ENCODE measurements at regions not wholly inside any gene's neighbourhood (a gene's known extent, or its start where the extent isn't known, plus 50 kb on each side); places are given as distances from the start of the nearest gene placed in this dataset.
A peak's percentile ranks its signal among the peaks of the same experiment; 100 is the strongest.
"Not testable (repeated sequence)": the region's sequence is repeated elsewhere in the genome, so short reads cannot be mapped to it uniquely, and the experiment has no call there.

DNA sequence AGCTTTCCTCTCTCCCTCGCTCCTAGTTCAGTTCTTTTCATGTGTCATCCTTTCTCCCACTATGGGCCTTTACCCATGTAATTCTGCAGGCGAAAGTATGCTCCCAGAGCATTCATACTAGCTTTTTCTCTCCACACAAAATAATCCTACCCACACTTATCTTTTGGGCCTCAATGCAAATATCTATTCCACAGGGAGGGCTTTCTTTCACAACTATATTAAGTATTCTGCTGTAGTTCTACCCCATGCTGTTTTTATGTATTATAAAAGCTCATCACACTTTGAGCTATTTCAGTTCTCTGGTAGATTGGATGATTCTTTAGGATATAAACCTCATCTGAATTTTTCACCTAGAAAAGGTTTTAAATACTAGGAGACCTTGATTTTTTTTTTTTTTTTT is 774.6 kb upstream of the CRIM1 start:
- H3K36me3 ChIP-seq (ENCODE audit: insufficient read depth, low read length, poor library complexity, severe bottlenecking): no peaks in the 10 kb centered on the region
- ChIA-PET CTCF (no interaction called here), POLR2A (ENCODE audit: low non-redundant PET) (no interaction called here)
- BruUV-seq (replicated peaks): no TSS peak
- intact Hi-C loops (cut with micrococcal nuclease; ENCODE audit: unreplicated experiment): no loop called here
- H3K27ac ChIP-seq (ENCODE audit: low read depth, low read length, poor library complexity, severe bottlenecking): no peak overlapping the region
- no peak overlapping the region for H3K4me3 ChIP-seq (ENCODE audit: low read depth, low read length, poor library complexity, severe bottlenecking)
- H3K9me3 ChIP-seq (ENCODE audit: low read depth, low read length, poor library complexity, severe bottlenecking): peaks cover 14% of the 10 kb centered on the region
- H3K27me3 ChIP-seq (replicated peaks; ENCODE audit: insufficient read depth, low read depth, low read length, poor library complexity): no peaks in the 10 kb centered on the region
- no peak for TF ChIP-seq EZH2 (IDR thresholded peaks at IDR 0.05; ENCODE audit: borderline replicate concordance, low read depth, low read length, poor library complexity, severe bottlenecking)
- TF ChIP-seq, protein P1, sequence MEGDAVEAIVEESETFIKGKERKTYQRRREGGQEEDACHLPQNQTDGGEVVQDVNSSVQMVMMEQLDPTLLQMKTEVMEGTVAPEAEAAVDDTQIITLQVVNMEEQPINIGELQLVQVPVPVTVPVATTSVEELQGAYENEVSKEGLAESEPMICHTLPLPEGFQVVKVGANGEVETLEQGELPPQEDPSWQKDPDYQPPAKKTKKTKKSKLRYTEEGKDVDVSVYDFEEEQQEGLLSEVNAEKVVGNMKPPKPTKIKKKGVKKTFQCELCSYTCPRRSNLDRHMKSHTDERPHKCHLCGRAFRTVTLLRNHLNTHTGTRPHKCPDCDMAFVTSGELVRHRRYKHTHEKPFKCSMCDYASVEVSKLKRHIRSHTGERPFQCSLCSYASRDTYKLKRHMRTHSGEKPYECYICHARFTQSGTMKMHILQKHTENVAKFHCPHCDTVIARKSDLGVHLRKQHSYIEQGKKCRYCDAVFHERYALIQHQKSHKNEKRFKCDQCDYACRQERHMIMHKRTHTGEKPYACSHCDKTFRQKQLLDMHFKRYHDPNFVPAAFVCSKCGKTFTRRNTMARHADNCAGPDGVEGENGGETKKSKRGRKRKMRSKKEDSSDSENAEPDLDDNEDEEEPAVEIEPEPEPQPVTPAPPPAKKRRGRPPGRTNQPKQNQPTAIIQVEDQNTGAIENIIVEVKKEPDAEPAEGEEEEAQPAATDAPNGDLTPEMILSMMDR (conservative IDR thresholded peaks at IDR 0.05; ENCODE audit: low read depth, low read length): no peak
- H3K4me1 ChIP-seq (ENCODE audit: insufficient read depth, low read length, poor library complexity, severe bottlenecking): no peaks in the 10 kb centered on the region
- DNase-seq (ENCODE audit: low spot score): peak; percentile 73

- DNase-seq (ENCODE audit: low spot score); H3K27ac ChIP-seq (ENCODE audit: low read depth, low read length, poor library complexity, severe bottlenecking); H3K4me3 ChIP-seq (ENCODE audit: low read depth, low read length, poor library complexity, severe bottlenecking); H3K27me3 ChIP-seq (replicated peaks; ENCODE audit: insufficient read depth, low read depth, low read length, poor library complexity); intact Hi-C loops (cut with micrococcal nuclease; ENCODE audit: unreplicated experiment); CTCF ChIA-PET; H3K36me3 ChIP-seq (ENCODE audit: insufficient read depth, low read length, poor library complexity, severe bottlenecking); BruUV-seq (replicated peaks); H3K4me1 ChIP-seq (ENCODE audit: insufficient read depth, low read length, poor library complexity, severe bottlenecking); H3K9me3 ChIP-seq (ENCODE audit: low read depth, low read length, poor library complexity, severe bottlenecking); POLR2A ChIA-PET (ENCODE audit: low non-redundant PET): not testable (repeated sequence)
These were observed 787.0 kb upstream of the CRIM1 start for GRCh38 chr2:35568574-35568973.

DNA sequence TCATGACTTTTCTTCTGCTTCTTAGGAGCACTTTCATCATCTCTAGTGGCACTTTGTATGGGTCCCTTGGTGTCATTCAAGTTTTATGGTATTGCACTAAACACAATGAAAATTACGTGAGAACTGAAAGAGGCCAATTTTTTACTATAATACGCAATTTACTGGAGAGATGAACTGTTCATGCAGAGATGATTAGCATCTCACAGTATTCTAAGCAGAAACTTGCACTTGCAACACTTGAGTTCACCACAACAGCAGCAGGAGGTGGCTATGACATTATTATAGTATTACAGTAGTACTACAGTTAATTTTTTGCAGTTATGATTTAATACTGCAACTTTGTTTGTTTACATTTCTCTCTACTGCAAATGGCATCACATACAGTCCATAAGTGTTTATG is 793.1 kb upstream of the CRIM1 start:
- no TSS peak for BruUV-seq (replicated peaks)
- no peaks in the 10 kb centered on the region for H3K4me1 ChIP-seq (ENCODE audit: insufficient read depth, low read length, poor library complexity, severe bottlenecking)
- no peaks in the 10 kb centered on the region for H3K9me3 ChIP-seq (ENCODE audit: low read depth, low read length, poor library complexity, severe bottlenecking)
- intact Hi-C loops (cut with micrococcal nuclease; ENCODE audit: unreplicated experiment): no loop called here
- no peaks in the 10 kb centered on the region for H3K27me3 ChIP-seq (replicated peaks; ENCODE audit: insufficient read depth, low read depth, low read length, poor library complexity)
- ChIA-PET CTCF (no interaction called here), POLR2A (ENCODE audit: low non-redundant PET) (no interaction called here)
- H3K4me3 ChIP-seq (ENCODE audit: low read depth, low read length, poor library complexity, severe bottlenecking): no peak overlapping the region
- no peak overlapping the region for H3K27ac ChIP-seq (ENCODE audit: low read depth, low read length, poor library complexity, severe bottlenecking)
- DNase-seq (ENCODE audit: low spot score): peak; percentile 14
- no peaks in the 10 kb centered on the region for H3K36me3 ChIP-seq (ENCODE audit: insufficient read depth, low read length, poor library complexity, severe bottlenecking)
- no peak for TF ChIP-seq EZH2 (IDR thresholded peaks at IDR 0.05; ENCODE audit: borderline replicate concordance, low read depth, low read length, poor library complexity, severe bottlenecking)
- TF ChIP-seq, protein P1 (conservative IDR thresholded peaks at IDR 0.05; ENCODE audit: low read depth, low read length): no peak

- Histone ChIP-seq H3K27me3 (replicated peaks; ENCODE audit: insufficient read depth, low read depth, low read length, poor library complexity) (no peaks in the 10 kb centered on the region), H3K4me3 (ENCODE audit: low read depth, low read length, poor library complexity, severe bottlenecking) (no peak overlapping the region), H3K36me3 (ENCODE audit: insufficient read depth, low read length, poor library complexity, severe bottlenecking) (no peaks in the 10 kb centered on the region), H3K27ac (ENCODE audit: low read depth, low read length, poor library complexity, severe bottlenecking) (no peak overlapping the region), H3K9me3 (ENCODE audit: low read depth, low read length, poor library complexity, severe bottlenecking) (no peaks in the 10 kb centered on the region), H3K4me1 (ENCODE audit: insufficient read depth, low read length, poor library complexity, severe bottlenecking) (peaks cover 6% of the 10 kb centered on the region)
- DNase-seq (ENCODE audit: low spot score): no peak
- TF ChIP-seq EZH2 (IDR thresholded peaks at IDR 0.05; ENCODE audit: borderline replicate concordance, low read depth, low read length, poor library complexity, severe bottlenecking): no peak
- TF ChIP-seq, protein P1 (conservative IDR thresholded peaks at IDR 0.05; ENCODE audit: low read depth, low read length): no peak
- POLR2A ChIA-PET (ENCODE audit: low non-redundant PET): no interaction called here
- intact Hi-C loops (cut with micrococcal nuclease; ENCODE audit: unreplicated experiment): no loop called here
- CTCF ChIA-PET: no interaction called here
- BruUV-seq (replicated peaks): no TSS peak
These were observed 807.4 kb upstream of the CRIM1 start for GRCh38 chr2:35548171-35548570.
